ENCODE measurements at regions not wholly inside any gene's neighbourhood (a gene's known extent, or its start where the extent isn't known, plus 50 kb on each side); places are given as distances from the start of the nearest gene placed in this dataset.

- TF ChIP-seq CTCF (IDR thresholded peaks at IDR 0.05) (no peak), POLR2A (IDR thresholded peaks at IDR 0.05) (no peak)
These were observed 165.7 kb downstream of the PTPN20 start for GRCh38 chr10:47076949-47077361.

Data from thyroid gland (tissue), 4 donors.